ENCODE measurements at regions not wholly inside any gene's neighbourhood (a gene's known extent, or its start where the extent isn't known, plus 50 kb on each side); places are given as distances from the start of the nearest gene placed in this dataset.

DNA sequence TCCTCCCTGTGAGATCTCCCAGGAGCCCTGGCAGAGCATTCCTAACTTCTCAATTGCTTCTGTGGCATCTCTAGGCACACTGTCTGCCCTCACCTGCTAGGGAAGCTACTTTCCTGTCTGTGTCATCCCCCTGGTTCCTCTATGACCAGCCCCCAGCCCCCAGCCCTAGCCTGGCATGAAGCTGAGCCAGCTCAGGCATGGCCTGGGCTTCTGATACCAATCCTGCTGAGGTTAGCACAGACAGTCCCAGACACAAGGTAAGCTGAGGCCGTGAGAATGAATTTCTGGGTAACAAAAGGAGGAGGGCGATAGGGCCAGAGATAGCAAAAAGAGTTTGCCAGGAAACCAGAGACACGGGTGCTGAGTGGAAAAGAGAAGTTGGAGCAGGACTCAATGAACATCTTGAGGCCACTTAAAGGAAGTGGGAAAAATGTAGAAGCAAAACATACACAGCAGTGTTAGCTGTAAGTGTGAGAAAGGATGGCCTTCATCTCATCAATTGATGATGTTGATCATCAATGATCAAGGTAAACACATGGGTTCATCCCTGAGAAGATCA lies 87.6 kb upstream of the PICALM start:
- Histone ChIP-seq H3K27ac (peak overlapping the region; percentile 81), H3K9me3 (no peaks in the 10 kb centered on the region), H3K4me3 (ENCODE audit: low read depth in 1 of 2, low read length in 1 of 2) (peak overlapping the region in 1 of 2 experiments; percentile 23), H3K36me3 (no peaks in the 10 kb centered on the region), H3K27me3 (no peaks in the 10 kb centered on the region), H3K4me1 (ENCODE audit: control insufficient read depth in 1 of 2, insufficient read depth in 1 of 2, low read depth in 1 of 2, low read length in 1 of 2) (peaks cover 41 to 52% of the 10 kb centered on the region in 2 experiments)
- TF ChIP-seq, protein P1, sequence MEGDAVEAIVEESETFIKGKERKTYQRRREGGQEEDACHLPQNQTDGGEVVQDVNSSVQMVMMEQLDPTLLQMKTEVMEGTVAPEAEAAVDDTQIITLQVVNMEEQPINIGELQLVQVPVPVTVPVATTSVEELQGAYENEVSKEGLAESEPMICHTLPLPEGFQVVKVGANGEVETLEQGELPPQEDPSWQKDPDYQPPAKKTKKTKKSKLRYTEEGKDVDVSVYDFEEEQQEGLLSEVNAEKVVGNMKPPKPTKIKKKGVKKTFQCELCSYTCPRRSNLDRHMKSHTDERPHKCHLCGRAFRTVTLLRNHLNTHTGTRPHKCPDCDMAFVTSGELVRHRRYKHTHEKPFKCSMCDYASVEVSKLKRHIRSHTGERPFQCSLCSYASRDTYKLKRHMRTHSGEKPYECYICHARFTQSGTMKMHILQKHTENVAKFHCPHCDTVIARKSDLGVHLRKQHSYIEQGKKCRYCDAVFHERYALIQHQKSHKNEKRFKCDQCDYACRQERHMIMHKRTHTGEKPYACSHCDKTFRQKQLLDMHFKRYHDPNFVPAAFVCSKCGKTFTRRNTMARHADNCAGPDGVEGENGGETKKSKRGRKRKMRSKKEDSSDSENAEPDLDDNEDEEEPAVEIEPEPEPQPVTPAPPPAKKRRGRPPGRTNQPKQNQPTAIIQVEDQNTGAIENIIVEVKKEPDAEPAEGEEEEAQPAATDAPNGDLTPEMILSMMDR (IDR thresholded peaks at IDR 0.05) = no peak

DNA sequence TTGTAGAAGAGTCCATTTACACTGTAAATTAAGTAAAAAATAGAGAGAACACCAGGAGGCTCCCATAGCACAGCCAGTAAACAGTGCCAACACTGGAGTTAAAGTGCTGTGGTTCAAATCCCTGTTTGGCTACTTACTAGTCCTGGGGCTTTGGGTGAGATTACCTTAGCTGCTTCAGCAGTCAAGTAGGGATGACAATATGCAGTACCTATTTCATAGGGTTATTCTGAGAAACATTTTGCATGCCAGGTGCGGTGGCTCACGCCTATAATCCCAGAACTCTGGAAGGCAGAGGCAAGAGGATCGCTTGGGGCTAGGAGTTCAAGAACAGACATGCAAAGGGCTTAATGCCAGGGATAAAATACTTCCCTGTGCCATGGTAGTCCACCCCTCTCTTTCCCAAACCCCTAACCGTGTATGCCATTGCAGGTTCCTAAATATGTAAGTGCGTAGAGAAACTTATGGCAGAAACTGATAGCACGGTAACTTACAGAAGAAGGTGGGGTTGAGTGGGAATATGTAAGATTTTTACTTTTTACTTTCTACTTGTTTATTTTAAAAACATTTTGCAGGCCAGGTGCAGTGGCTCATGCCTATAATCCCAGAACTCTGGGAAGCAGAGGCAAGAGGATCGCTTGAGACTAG lies 86.4 kb upstream of the PICALM start:
- H3K4me1 ChIP-seq (ENCODE audit: control insufficient read depth in 1 of 2, insufficient read depth in 1 of 2, low read depth in 1 of 2, low read length in 1 of 2) = peaks cover 41 to 53% of the 10 kb centered on the region in 2 experiments
- no peaks in the 10 kb centered on the region for H3K27me3 ChIP-seq
- no peaks in the 10 kb centered on the region for H3K36me3 ChIP-seq
- H3K9me3 ChIP-seq = no peaks in the 10 kb centered on the region
- TF ChIP-seq, protein P1 (IDR thresholded peaks at IDR 0.05) = no peak
- no peak overlapping the region for H3K27ac ChIP-seq
- no peak overlapping the region for H3K4me3 ChIP-seq (ENCODE audit: low read depth in 1 of 2, low read length in 1 of 2)

DNA sequence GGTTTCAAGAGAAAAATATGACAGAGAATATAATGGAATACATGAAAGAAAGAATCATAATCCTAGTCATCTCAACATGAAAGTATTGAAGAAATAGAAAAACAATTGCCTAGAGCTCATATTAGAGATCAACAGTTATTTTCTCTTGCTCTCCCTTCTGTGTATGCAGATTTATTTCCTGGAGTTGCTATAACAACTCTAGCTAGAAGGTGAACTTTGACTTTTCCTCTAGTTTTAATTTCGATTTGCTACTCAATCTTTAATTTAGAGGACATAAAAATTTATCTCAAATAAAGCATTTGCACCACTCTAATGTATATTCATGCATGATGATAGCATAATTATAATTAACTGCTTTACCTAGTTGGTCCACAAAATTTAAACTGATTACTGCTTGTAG lies 84.6 kb upstream of the PICALM start:
- Histone ChIP-seq H3K4me1 (ENCODE audit: control insufficient read depth in 1 of 2, insufficient read depth in 1 of 2, low read depth in 1 of 2, low read length in 1 of 2) (peaks cover 39 to 48% of the 10 kb centered on the region in 2 experiments), H3K27ac (no peak overlapping the region)

DNA sequence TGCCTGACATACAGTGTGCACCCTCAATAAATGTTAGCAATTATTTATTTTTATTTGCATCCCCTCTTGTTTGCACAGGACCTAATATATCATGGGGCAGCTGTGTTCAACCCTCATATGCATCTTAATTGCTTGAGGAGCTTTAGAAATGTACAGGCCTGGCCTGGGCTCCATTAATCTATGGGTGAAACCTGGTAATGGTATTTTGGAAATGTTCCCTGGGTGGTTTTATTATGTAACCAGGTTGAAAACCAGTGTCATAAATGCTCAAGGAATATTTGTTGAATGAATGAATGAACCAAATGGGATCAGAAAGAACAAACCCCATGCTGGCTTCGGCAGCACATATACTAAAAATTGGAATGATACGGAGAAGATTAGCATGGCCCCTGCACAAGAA lies 84.0 kb upstream of the PICALM start:
- Histone ChIP-seq H3K36me3 (no peaks in the 10 kb centered on the region), H3K4me1 (ENCODE audit: control insufficient read depth in 1 of 2, insufficient read depth in 1 of 2, low read depth in 1 of 2, low read length in 1 of 2) (peaks cover 33 to 43% of the 10 kb centered on the region in 2 experiments), H3K27me3 (no peaks in the 10 kb centered on the region), H3K9me3 (no peaks in the 10 kb centered on the region), H3K27ac (no peak overlapping the region), H3K4me3 (ENCODE audit: low read depth in 1 of 2, low read length in 1 of 2) (no peak overlapping the region)
- TF ChIP-seq, protein P1 (IDR thresholded peaks at IDR 0.05) = no peak

More for the DNA sequence above, 84.6 kb upstream of the PICALM start:
- TF ChIP-seq, protein P1 (IDR thresholded peaks at IDR 0.05) = no peak
- Histone ChIP-seq H3K27me3 (no peaks in the 10 kb centered on the region), H3K36me3 (no peaks in the 10 kb centered on the region), H3K9me3 (no peaks in the 10 kb centered on the region), H3K4me3 (ENCODE audit: low read depth in 1 of 2, low read length in 1 of 2) (no peak overlapping the region)

DNA sequence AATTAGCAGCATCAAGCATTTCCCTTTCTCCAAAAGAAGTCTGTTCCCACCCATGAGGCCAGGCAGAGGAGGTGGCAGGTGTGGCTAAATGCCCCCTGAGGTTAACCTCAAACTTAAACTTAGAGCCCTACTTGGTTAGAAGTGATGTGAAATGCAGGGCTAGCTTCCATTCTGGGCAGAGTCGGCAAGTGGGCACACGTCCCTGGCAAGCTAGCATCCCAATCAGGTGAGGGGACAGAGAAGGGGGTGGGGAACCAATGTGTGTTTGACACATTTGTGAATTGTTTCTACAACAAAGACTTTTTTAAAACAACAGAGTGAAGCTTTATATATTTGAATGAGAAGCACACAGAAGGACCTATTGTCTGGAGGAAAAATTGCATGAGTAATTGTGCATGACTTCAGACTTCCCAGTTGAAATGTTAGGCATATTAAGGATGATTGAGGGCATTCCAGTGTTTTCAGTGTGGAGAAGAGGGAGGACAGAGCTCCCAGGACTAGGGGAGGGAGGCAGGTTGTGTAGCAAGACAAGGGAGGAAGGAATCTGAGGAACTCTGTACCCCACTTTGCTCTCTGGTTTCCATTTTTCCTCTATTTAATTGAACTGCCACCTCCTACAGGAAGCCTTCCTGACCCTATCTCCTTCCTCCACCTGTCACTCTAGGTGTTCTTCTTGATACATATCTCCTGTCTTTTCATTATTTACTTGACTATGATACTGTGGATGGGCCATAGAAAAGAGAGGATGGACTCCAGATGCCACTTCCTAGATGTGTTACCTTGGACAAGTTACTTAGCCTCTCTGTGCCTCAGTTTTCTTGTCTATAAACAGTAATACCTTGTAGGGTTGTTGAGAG lies 83.3 kb upstream of the PICALM start:
- Histone ChIP-seq H3K4me1 (ENCODE audit: control insufficient read depth in 1 of 2, insufficient read depth in 1 of 2, low read depth in 1 of 2, low read length in 1 of 2) (peaks cover 29 to 36% of the 10 kb centered on the region in 2 experiments), H3K36me3 (no peaks in the 10 kb centered on the region), H3K9me3 (no peaks in the 10 kb centered on the region), H3K27ac (peak overlapping the region; percentile 75), H3K4me3 (ENCODE audit: low read depth in 1 of 2, low read length in 1 of 2) (no peak overlapping the region), H3K27me3 (no peaks in the 10 kb centered on the region)
- TF ChIP-seq, protein P1 (IDR thresholded peaks at IDR 0.05) = no peak

Data from neutrophil (primary cell).